ENCODE measurements at regions not wholly inside any gene's neighbourhood (a gene's known extent, or its start where the extent isn't known, plus 50 kb on each side); places are given as distances from the start of the nearest gene placed in this dataset.

- peak overlapping the region; percentile 52 for H3K27ac ChIP-seq (ENCODE audit: low read length)
- H3K79me2 ChIP-seq (replicated peaks; ENCODE audit: insufficient read depth, low read length) = no peaks in the 10 kb centered on the region
- no peaks in the 10 kb centered on the region for H4K20me1 ChIP-seq (ENCODE audit: insufficient read depth)
- no peak overlapping the region for H3K4me3 ChIP-seq (ENCODE audit: low read length)
- H3K27me3 ChIP-seq (ENCODE audit: insufficient read depth, low read depth, low read length) = no peaks in the 10 kb centered on the region
- TF ChIP-seq MXI1 (conservative IDR thresholded peaks at IDR 0.05; ENCODE audit: poor library complexity, severe bottlenecking) (no peak), TAF1 (IDR thresholded peaks at IDR 0.05; ENCODE audit: low read depth) (no peak), POLR2AphosphoS5 (IDR thresholded peaks at IDR 0.05) (no peak), REST (IDR thresholded peaks at IDR 0.05; ENCODE audit: borderline replicate concordance) (no peak), SMC3 (conservative IDR thresholded peaks at IDR 0.05; ENCODE audit: poor library complexity) (no peak), EZH2 (IDR thresholded peaks at IDR 0.05; ENCODE audit: borderline replicate concordance, insufficient read depth, low read length, poor library complexity, severe bottlenecking) (no peak), CTCF (IDR thresholded peaks at IDR 0.05; ENCODE audit: poor library complexity, severe bottlenecking) (no peak), RAD21 (conservative IDR thresholded peaks at IDR 0.05) (no peak), EP300 (conservative IDR thresholded peaks at IDR 0.05; ENCODE audit: poor library complexity, severe bottlenecking) (no peak)
- no peaks in the 10 kb centered on the region for H3F3A ChIP-seq (ENCODE audit: insufficient read depth, low read length, poor library complexity, severe bottlenecking)
- H2AFZ ChIP-seq (ENCODE audit: low read depth, low read length) = no peak overlapping the region
- no peak overlapping the region for H3K9ac ChIP-seq (ENCODE audit: low read length)
- H3K9me3 ChIP-seq (ENCODE audit: low read length) = no peaks in the 10 kb centered on the region
- H3K9me2 ChIP-seq (ENCODE audit: insufficient read depth, low read length) = no peaks in the 10 kb centered on the region
- H3K4me2 ChIP-seq (ENCODE audit: low read length) = no peak overlapping the region
- no peaks in the 10 kb centered on the region for H3K36me3 ChIP-seq (ENCODE audit: insufficient read depth, low read length)
Observed at GRCh38 chr1:208851366-208851765, 607.2 kb upstream of the PLXNA2 start.

- Histone ChIP-seq H3K4me3 (ENCODE audit: low read length) (no peak overlapping the region), H3K9me2 (ENCODE audit: insufficient read depth, low read length) (no peaks in the 10 kb centered on the region), H3K4me2 (ENCODE audit: low read length) (no peak overlapping the region)
Observed at GRCh38 chr1:208852911-208853310, 608.7 kb upstream of the PLXNA2 start.

More at GRCh38 chr1:208852911-208853310, 608.7 kb upstream of the PLXNA2 start:
- no peak overlapping the region for H3K27ac ChIP-seq (ENCODE audit: low read length)
- H3K27me3 ChIP-seq (ENCODE audit: insufficient read depth, low read depth, low read length) = no peaks in the 10 kb centered on the region
- no peak for TF ChIP-seq EP300 (conservative IDR thresholded peaks at IDR 0.05; ENCODE audit: poor library complexity, severe bottlenecking)
- TF ChIP-seq TAF1 (IDR thresholded peaks at IDR 0.05; ENCODE audit: low read depth) = no peak
- TF ChIP-seq CTCF (IDR thresholded peaks at IDR 0.05; ENCODE audit: poor library complexity, severe bottlenecking) = no peak
- TF ChIP-seq POLR2AphosphoS5 (IDR thresholded peaks at IDR 0.05) = no peak
- TF ChIP-seq REST (IDR thresholded peaks at IDR 0.05; ENCODE audit: borderline replicate concordance) = no peak
- no peaks in the 10 kb centered on the region for H3F3A ChIP-seq (ENCODE audit: insufficient read depth, low read length, poor library complexity, severe bottlenecking)
- no peaks in the 10 kb centered on the region for H4K20me1 ChIP-seq (ENCODE audit: insufficient read depth)
- no peaks in the 10 kb centered on the region for H3K79me2 ChIP-seq (replicated peaks; ENCODE audit: insufficient read depth, low read length)
- H3K9ac ChIP-seq (ENCODE audit: low read length) = no peak overlapping the region
- no peaks in the 10 kb centered on the region for H3K9me3 ChIP-seq (ENCODE audit: low read length)
- no peak overlapping the region for H2AFZ ChIP-seq (ENCODE audit: low read depth, low read length)
- H3K36me3 ChIP-seq (ENCODE audit: insufficient read depth, low read length) = no peaks in the 10 kb centered on the region
